COR-L47 (cell line): ENCODE measurements at regions not wholly inside any gene's neighbourhood (a gene's known extent, or its start where the extent isn't known, plus 50 kb on each side); places are given as distances from the start of the nearest gene placed in this dataset.

ENCODE experiments used
- DNase-seq: peaks from one replicate; lab custom pipeline; 2025; lab: John Stamatoyannopoulos, UW

DNA sequence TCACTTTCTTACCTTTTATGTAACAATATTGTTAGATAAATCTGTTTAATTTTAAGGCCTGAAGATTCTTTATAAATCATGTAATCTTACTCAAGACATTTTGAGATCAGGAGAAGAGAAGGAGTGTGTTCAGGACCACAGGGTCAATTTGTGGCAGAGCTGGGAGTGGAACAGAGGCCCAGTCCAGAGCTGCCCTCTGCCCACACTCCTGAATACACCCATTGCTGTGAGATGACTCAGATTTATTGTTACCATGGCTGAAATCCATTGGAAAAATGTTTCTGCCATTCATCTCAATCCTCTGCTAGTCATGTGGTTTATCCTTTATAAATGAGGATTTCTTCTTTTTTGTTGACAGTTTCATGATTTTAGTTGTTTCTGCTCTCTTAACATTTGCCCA, 100.5 kb upstream of the STXBP6 start:
- no peak for DNase-seq

DNA sequence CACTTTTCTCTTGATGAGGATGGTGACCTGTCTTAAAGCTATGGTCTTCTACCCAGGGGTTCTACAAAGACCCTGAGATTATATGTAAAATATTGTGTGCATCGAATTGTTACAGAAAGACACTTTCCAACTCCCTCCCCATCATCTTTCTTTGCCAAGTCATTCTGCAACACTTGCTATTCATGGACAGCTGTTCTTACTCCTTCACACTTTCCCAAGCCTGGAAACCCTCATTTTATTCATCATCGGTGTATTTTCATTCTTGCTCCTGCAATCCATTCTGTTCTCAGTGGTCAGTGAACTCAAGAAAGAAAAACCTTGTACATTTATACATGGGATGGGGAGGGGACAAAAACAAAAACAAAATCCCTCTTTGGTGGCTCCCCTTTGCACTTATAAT, 90.5 kb upstream of the STXBP6 start:
- no peak for DNase-seq

- DNase-seq, result no peak
These were observed 86.9 kb upstream of the STXBP6 start for GRCh38 chr14:25136811-25137210.

DNA sequence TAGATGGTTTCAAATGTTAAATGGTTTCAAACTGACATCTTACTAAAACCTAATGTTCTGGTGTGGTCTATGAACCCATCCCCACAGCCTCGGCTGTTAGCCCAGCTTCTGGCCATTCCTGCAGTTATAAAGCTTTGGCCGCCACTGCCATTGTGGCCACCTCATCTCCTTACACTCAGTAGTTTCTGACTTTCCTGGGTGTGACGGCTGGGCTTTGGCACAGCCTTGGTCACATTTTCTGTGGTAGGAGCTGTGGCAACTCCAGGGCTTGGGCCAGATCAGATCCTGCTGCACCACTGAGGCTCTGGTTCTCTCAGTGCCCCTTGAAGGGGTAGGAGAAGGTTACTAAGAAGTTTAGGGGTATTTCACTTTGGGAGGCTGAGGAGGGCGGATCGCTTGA, 84.2 kb upstream of the STXBP6 start:
- DNase-seq, result no peak

GRCh38 chr14:25132732-25133422, 82.9 kb upstream of the STXBP6 start:
- DNase-seq, result peak; percentile 73

DNA sequence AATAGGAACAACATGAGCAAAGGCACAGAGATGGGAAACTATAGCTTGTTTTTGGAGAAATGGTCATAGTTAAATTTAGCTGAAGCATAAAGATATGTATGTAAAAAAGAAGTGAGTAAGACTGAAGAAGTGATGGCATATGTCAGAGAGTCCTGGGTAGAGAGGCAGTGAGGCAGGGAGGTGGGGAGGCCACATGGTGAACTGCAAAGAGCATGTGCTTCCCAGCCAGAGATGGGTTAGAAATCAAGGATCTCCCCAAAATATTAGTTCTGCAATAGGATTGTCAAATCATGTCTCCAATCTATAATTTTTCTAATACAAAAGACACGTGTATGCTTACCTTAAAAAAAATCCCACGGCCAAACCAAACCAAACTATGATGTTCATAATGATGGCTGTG, 82.1 kb upstream of the STXBP6 start:
- no peak for DNase-seq

GRCh38 chr14:25122843-25123242, 72.9 kb upstream of the STXBP6 start:
- DNase-seq, result no peak

- no peak for DNase-seq
These were observed 72.3 kb upstream of the STXBP6 start for GRCh38 chr14:25122211-25122610.

DNA sequence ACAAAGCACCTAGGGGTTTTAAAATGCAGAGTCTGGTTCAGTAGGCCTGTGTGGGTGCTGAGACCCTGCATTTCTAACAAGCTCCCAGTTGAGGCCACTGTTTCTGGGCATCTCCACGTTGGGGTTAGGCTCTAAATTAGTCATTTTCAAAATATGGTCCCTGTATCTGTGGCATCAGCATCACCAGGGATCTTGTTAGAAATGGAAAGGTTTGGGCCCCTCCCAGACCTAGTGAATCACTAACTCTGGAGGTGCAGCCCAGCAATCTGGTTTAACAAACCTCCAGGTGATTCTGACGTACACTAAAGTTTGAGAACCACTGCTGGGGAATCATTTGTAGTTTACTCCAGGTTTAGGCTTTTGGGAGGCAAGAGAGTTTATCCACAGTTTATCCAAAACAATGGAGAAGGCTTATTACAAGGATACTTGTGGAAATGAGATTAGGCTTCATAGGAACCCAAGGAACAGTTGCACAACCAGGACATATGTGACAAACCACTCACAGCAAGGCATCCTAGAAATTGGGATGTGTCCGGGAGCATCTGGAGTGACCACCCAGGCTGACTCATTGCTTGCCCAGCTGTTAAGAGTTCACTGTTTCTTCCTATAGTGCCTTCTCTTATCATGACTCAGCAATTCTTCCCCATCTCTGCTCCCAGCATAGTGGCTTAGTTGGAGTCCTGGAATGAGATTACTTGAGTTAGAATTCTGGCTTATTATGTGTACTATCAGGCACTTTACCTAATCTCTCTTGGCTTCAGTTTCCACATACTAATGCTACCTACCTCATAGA, 71.6 kb upstream of the STXBP6 start:
- DNase-seq, result no peak

GRCh38 chr14:25120261-25120660, 70.3 kb upstream of the STXBP6 start:
- no peak for DNase-seq

GRCh38 chr14:25118671-25119070, 68.7 kb upstream of the STXBP6 start:
- DNase-seq, result no peak

GRCh38 chr14:25117342-25117741, 67.4 kb upstream of the STXBP6 start:
- no peak for DNase-seq

DNA sequence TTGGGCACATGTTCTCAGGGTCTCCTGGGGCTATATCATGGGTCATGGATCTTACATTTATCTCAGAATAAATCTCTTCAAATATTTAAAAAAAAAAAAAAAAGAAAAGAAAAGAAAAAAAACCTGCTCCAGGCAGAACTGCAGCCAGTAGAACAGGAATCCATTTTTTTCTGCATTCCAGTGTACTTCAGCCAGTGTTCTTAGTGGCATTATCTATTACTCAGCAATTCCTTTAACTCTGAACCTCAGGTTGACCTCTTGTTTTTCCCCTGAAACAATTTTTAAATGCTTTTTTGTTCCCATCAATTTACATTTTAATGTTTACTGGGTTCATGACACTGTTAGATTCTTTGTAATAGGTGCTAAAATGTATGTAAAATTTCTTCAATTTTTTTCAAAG, 66.7 kb upstream of the STXBP6 start:
- DNase-seq, result no peak

- no peak for DNase-seq
These were observed 63.4 kb upstream of the STXBP6 start for GRCh38 chr14:25113394-25113793.

DNA sequence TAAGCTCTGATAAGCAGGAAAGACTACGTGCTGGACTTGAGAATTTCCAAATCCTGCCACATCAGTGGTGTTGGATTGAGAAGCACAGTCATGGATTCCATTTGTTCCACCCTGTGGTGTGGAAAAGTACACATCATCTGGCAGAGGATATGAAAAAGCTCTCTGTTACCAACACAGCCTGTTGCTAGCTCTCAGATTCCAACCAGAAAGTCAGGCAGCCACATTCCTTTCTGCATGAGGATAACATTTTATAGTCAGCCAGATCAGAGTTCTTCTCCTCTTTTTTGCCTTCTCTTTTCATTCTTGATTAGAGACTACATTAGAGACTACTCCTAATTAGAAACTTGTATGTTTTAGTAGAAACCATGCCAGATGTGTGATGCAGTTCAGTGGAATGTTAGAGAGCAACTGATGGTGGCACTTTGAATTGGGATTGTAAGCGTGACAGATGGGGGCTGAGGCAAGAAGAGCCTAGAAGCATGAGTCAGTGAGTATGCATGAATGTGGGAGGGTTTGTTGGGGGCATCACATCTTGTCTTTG, 61.2 kb upstream of the STXBP6 start:
- DNase-seq, result no peak

GRCh38 chr14:25110106-25110505, 60.2 kb upstream of the STXBP6 start:
- no peak for DNase-seq

- peak; percentile 92 for DNase-seq
These were observed 59.0 kb upstream of the STXBP6 start for GRCh38 chr14:25108959-25109358.

DNA sequence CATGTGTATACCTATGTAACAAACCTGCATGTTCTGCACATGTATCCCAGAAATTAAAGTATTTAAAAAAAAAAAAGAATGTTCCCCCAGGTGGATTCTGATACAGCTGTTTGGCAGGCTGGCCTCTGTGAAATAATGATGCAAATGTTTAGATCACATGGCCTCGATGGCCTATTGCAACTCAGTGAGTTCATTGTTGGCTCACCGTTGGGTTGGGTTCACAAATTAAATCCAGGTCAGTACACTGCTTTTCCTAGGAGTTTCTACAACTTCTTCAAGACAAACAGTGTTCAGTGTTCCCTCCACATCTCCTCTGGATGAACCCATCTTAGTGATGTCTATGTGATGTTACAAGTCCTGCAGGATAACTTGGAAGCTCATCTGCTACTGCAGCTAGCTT, 58.3 kb upstream of the STXBP6 start:
- no peak for DNase-seq

DNA sequence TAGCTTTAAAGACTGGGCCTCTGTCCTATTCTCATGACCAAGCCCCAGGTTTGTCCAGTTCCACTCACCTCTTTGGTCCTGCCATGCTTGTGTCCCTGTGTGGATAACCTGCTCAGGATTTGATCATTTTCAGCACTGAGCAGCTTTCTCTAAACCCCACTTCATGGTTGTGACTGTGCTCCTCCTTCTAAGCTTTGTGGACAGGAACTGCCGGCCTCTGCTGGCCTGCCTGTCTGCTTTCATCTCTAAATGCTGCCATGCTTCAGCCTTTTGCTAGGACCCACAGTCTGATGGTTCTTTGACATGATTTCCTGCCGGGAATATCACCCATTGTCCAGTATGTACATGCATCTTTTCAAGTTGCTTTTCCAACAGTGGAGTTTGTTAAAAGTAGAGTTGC, 53.9 kb upstream of the STXBP6 start:
- DNase-seq, result no peak

DNA sequence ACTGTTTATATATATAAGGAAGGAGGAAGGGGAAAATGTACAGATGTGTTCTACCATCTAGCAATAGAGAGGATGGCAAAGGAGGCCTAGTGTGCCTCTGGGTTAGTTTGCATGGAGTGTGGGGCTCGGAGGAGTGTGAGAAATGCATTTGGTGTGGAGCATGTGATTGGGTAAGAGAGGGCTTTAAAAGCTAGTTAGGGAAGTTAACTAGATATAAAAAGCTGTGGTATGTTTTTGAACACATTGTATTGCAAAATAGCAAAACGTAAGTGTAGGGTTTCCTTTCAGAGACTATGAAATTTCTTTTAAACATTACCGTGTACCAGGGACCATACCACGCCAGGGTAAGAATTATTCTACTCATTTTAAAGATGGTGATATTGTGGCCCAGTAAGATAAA, 53.3 kb upstream of the STXBP6 start:
- no peak for DNase-seq

DNA sequence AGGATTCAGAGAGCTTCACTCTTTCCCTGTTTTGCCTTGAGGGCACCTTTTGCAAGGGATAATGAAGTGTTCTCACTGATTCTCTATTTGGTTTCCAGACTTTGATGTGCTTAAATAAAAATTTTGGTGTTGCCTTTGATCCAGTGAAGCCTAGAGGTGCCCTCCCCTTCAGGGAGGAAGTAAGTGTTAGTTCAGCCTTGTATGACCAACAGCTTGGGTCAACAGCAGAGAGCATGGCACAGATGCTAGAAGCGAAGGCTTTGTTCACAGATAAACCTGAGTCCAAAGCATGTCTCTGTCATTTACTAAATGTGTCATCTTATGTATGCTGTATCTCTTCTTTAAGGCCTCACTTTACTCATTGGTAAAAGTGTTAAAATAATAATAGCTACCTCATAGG, 52.8 kb upstream of the STXBP6 start:
- DNase-seq, result no peak

GRCh38 chr14:25101276-25101675, 51.3 kb upstream of the STXBP6 start:
- no peak for DNase-seq
